KOPT-K1 (cell line): ENCODE measurements at regions not wholly inside any gene's neighbourhood (a gene's known extent, or its start where the extent isn't known, plus 50 kb on each side); places are given as distances from the start of the nearest gene placed in this dataset.
"Not testable (repeated sequence)": the region's sequence is repeated elsewhere in the genome, so short reads cannot be mapped to it uniquely, and the experiment has no call there.

Experiments
- H3K27ac ChIP-seq: fragments of 200-600 bp; sonication (generic); 2 replicates; pipeline ENCODE4 v1.5.1; 2016; ENCODE audit warnings: antibody characterized with exemption, mild to moderate bottlenecking, low read depth, low read length; ENCODE audit not compliant: poor library complexity, severe bottlenecking
- H3K36me3 ChIP-seq: fragments of 200-600 bp; sonication (generic); 2 replicates; pipeline ENCODE4 v1.5.1; 2017; ENCODE audit warnings: antibody characterized with exemption, mild to moderate bottlenecking, low read length, moderate library complexity; ENCODE audit not compliant: insufficient read depth
- H3K9me3 ChIP-seq: fragments of 200-600 bp; sonication (generic); 2 replicates; pipeline ENCODE4 v1.5.1; 2017; ENCODE audit warnings: antibody characterized with exemption, low read length, mild to moderate bottlenecking; ENCODE audit not compliant: insufficient read depth, poor library complexity, severe bottlenecking

DNA sequence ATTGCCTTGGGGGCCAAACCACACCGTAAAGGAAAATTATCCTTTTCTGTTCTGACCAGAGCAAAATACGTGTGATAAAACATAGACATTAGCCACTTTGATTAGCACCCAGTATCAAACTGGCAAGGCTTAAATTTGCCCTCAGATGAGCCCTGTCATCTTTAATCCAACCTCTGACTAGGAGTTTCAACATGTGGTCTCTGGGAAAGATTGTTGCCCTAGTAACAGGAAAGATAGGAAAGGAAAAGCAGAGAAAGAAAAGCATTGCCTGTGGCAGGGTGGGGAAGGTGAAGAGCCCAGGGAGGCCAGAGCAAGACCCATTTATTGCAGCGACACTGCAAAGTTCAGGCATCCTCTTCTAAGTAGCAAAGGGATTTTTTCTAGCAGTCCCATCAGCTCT lies 181.5 kb upstream of the SCN7A start:
- no peaks in the 10 kb centered on the region for H3K9me3 ChIP-seq
- H3K36me3 ChIP-seq = no peaks in the 10 kb centered on the region
- H3K27ac ChIP-seq = no peak overlapping the region

- Histone ChIP-seq H3K9me3 (no peaks in the 10 kb centered on the region), H3K27ac (no peak overlapping the region), H3K36me3 (no peaks in the 10 kb centered on the region)
Observed at GRCh38 chr2:166673986-166674385, 179.9 kb upstream of the SCN7A start.

- Histone ChIP-seq H3K27ac (no peak overlapping the region), H3K36me3 (no peaks in the 10 kb centered on the region), H3K9me3 (no peaks in the 10 kb centered on the region)
Observed at GRCh38 chr2:166671801-166672200, 177.8 kb upstream of the SCN7A start.

DNA sequence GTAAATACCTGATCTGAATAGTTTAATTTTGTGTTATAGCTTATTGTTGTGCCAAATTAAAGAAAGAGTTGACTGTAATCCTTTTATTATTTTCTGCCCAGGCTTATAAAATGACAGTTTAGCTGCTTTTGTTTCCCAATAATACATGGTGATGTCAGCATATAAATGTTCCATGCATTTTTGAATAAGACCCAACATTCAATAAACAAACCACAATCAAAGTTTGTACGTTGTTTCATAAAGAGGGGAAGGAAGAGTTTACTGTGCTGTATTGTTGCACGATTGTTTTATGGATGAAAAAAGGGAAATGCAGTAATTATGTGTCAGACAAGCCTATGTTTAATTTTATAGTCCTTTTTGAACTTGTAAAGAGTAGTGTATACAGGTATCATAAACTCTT lies 177.2 kb upstream of the SCN7A start:
- H3K27ac ChIP-seq = no peak overlapping the region
- H3K9me3 ChIP-seq = no peaks in the 10 kb centered on the region
- no peaks in the 10 kb centered on the region for H3K36me3 ChIP-seq

DNA sequence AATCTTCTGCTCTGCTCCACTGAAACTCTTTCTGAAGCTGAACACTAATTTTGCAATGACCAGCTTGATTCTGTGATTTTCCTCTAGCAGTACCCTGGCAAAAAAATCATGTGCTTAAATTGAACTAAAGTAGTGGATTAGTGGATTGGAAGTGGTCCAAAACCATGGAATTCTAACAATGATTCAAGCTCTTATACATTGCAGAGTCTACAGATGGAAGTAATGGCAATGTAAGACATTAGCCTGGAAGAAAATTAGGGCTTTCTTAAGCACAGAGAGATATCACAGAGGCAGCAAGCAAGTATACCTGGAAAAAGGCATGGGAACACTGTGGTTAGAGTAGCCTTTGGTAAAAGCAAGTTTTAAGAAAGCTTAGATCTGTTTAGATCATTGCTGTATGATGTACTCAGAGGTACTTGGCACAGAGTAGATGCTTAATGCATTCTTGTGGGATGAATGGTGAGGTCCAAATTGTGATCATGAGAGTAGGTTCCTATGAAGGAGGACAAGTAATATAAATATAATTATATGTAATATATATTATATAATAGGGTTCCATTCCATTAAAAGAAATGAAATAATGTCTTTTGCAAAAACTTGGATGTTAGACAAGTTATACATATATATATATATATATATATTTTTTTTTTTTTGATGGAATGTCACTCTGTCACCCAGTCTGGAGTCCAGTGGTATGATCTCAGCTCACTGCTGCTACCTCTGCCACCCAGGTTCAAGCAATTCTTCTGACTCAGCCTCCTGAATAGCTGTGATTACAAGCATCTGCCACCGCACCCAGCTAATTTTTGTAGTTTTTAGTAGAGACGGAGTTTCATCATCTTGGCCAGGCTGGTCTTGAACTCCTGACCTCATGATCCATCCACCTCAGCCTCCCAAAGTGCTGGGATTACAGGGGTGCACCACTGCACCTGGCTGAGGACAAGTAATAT lies 172.2 kb upstream of the SCN7A start:
- Histone ChIP-seq H3K27ac (no peak overlapping the region), H3K9me3 (no peaks in the 10 kb centered on the region), H3K36me3 (no peaks in the 10 kb centered on the region)

GRCh38 chr2:166661824-166662223 lies 167.8 kb upstream of the SCN7A start:
- H3K36me3 ChIP-seq = no peaks in the 10 kb centered on the region
- H3K9me3 ChIP-seq = no peaks in the 10 kb centered on the region
- H3K27ac ChIP-seq = no peak overlapping the region

GRCh38 chr2:166661391-166661790 lies 167.3 kb upstream of the SCN7A start:
- no peak overlapping the region for H3K27ac ChIP-seq

GRCh38 chr2:166658901-166659300 lies 164.9 kb upstream of the SCN7A start:
- Histone ChIP-seq H3K9me3 (no peaks in the 10 kb centered on the region), H3K27ac (no peak overlapping the region), H3K36me3 (no peaks in the 10 kb centered on the region)

More at GRCh38 chr2:166661391-166661790, 167.3 kb upstream of the SCN7A start:
- no peaks in the 10 kb centered on the region for H3K36me3 ChIP-seq
- no peaks in the 10 kb centered on the region for H3K9me3 ChIP-seq

GRCh38 chr2:166653185-166653813 lies 159.2 kb upstream of the SCN7A start:
- H3K9me3 ChIP-seq = no peaks in the 10 kb centered on the region
- H3K27ac ChIP-seq = no peak overlapping the region
- no peaks in the 10 kb centered on the region for H3K36me3 ChIP-seq

DNA sequence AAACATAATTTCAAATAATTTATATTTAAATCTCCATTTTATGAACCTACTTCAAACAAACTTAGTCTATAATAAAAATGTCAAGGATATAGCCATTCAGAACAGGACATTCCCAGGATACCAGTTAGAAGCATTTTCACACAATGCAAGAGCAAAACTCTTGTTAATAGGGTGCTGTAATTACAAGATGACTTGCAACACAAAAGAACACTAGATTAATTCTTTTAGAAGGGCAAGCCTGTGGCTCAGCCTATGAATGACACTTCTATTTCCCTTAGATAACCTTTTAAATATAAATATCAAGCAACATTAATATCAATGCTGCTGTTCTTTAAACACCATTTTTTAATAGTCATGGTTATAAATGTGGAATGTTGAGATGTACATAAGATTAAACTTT lies 157.9 kb upstream of the SCN7A start:
- Histone ChIP-seq H3K36me3 (no peaks in the 10 kb centered on the region), H3K9me3 (no peaks in the 10 kb centered on the region), H3K27ac (no peak overlapping the region)

DNA sequence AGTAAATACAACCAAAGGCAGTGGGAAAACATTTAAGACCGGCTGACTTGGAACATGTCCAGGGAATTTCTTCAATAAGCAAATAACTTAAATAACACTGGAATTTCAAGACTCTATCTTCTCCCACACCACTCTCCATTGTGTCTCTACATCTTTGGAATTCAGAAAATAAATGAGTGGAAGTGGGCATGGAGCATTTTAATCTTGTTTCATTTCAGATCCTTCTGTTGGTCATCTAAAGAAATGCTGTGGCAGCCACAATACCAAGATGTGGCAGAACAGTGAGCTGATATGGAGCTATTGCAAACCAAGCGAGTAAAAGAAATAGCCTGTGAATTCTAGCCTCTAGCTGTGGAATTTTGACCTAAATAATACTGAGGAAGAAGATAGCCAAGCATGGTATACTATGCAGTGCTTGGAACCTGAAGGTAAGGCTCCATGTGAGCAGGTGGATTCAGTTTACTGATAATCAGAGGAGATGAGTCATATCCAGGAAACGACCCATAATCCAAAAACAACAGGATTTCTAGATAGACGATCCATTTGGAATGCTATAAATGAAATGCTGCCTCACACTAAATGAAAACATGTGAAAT lies 157.1 kb upstream of the SCN7A start:
- H3K36me3 ChIP-seq = no peaks in the 10 kb centered on the region
- H3K27ac ChIP-seq = no peak overlapping the region
- H3K9me3 ChIP-seq = no peaks in the 10 kb centered on the region

DNA sequence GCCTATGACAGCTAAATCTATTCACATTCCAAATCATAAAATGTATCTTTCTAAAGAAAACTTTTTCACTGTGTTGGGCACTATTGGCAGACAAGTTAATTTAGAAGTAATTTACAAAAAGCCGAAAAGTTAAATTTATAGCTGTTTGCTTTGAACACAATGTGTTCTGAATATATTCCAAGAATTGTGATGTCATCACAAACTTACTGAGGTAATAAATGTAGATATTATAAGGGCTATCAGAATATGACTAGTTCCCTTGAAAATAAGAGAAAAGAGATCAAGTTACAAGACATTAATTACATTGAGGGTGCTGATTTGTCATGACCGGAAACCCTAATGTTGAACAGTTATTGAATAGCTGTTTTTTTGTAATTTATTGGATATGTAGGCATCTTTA lies 153.9 kb upstream of the SCN7A start:
- no peak overlapping the region for H3K27ac ChIP-seq

DNA sequence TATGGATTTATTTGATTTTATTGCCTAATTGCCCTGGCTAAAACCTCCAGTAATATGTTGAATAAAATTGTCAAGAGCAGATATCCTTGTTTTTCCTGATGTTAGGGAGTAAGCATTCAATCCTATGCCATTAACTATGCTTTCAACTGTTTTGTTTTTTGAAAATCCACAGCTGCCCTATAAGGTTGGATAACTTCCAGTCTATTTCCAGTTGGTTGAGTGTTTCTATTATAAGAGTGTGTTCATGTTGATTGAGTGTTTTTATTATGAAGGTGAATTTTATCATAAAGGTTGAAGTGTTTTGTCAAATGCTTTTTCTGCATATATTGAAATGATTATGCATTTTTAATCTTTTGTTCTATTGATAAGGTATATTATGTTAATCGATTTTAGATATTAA lies 149.9 kb upstream of the SCN7A start:
- Histone ChIP-seq H3K36me3 (no peaks in the 10 kb centered on the region), H3K9me3 (no peaks in the 10 kb centered on the region), H3K27ac (no peak overlapping the region)

More for the DNA sequence above, 153.9 kb upstream of the SCN7A start:
- Histone ChIP-seq H3K9me3 (no peaks in the 10 kb centered on the region), H3K36me3 (no peaks in the 10 kb centered on the region)

DNA sequence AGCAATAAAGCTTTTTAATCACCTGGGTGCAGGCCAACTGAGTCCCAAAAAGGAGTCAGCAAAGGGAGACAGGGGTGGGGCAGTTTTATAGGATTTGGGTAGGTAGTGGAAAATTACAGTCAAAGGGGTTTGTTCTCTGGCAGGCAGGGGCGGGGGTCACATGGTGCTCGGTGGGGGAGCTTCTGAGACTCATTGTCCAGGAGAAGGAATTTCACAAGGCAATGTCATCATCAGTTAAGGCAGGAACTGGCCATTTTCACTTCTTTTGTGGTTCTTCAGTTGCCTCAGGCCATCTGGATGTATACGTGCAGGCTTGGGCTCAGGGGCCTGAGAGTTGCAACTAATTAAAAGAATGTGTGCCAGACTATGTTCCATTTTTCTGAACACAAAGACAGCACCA lies 147.5 kb upstream of the SCN7A start:
- H3K27ac ChIP-seq, H3K9me3 ChIP-seq, H3K36me3 ChIP-seq: not testable (repeated sequence)

DNA sequence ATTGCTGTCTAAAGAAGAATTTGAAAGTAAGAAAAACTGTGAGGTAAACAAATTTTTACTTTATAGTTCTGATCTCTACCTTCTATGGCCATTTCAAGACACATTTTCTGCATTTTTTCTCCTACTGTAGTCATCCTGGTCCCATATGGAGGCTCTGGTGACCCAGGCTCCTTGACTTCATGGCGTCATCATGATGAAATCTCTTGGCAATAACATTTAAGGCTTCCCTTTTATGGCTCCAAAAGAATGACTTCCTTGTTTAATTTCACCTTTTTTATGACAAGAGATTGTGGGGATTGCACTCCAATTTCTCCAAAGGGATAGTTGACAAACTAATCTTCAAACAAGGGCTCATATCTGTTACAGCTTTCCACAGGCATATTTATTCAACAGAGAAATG lies 143.0 kb upstream of the SCN7A start:
- no peaks in the 10 kb centered on the region for H3K36me3 ChIP-seq
- H3K9me3 ChIP-seq = no peaks in the 10 kb centered on the region
- H3K27ac ChIP-seq = no peak overlapping the region
